ENCODE measurements at regions not wholly inside any gene's neighbourhood (a gene's known extent, or its start where the extent isn't known, plus 50 kb on each side); places are given as distances from the start of the nearest gene placed in this dataset.

DNA sequence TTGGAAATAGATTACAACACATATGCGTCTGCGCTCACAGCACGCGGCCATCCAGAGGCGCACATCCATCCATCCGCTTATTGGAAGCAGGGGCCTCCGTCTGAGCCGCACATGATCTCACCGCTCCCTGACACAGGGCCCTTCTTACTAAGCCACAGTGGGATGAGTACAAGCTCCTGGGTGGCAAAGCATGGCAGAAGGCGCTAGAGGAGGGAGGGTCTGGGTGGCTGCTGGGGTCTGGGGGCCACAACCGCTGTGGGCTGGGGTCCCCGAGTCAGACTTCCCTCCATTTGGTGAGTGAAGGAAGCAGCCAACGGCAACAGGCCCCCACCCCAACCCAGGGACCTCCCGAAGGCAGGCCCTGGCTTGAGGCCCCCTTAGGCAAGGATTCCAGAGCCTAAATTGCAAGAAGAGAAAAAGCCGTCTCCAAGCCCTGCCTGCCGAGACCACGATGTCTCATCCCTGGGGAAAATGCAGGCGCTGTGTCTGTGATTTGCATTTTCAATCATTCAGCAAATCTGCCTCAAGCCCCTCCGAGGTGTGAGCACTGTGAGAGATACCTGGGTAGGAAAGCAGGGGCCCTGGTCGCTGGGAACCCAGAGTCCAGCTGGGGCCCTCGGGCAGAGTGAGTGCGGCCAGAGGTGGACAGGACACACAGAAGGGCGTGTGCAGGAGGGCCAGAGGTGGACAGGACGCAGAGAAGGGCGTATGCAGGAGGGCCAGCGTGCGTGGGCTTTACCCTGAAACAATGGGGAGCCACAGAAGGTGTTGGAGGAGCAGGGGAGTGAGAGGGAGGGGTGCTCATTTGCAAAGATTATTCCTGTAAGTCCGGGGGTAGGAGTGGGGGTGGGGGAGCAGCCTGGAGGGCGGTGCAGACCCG, 135.7 kb downstream of the OLFM1 start:
- TF ChIP-seq, protein P1, sequence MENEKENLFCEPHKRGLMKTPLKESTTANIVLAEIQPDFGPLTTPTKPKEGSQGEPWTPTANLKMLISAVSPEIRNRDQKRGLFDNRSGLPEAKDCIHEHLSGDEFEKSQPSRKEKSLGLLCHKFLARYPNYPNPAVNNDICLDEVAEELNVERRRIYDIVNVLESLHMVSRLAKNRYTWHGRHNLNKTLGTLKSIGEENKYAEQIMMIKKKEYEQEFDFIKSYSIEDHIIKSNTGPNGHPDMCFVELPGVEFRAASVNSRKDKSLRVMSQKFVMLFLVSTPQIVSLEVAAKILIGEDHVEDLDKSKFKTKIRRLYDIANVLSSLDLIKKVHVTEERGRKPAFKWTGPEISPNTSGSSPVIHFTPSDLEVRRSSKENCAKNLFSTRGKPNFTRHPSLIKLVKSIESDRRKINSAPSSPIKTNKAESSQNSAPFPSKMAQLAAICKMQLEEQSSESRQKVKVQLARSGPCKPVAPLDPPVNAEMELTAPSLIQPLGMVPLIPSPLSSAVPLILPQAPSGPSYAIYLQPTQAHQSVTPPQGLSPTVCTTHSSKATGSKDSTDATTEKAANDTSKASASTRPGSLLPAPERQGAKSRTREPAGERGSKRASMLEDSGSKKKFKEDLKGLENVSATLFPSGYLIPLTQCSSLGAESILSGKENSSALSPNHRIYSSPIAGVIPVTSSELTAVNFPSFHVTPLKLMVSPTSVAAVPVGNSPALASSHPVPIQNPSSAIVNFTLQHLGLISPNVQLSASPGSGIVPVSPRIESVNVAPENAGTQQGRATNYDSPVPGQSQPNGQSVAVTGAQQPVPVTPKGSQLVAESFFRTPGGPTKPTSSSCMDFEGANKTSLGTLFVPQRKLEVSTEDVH (IDR thresholded peaks at IDR 0.05; ENCODE audit: low read depth, partially characterized antibody), result no peak
- TF ChIP-seq, protein P2, sequence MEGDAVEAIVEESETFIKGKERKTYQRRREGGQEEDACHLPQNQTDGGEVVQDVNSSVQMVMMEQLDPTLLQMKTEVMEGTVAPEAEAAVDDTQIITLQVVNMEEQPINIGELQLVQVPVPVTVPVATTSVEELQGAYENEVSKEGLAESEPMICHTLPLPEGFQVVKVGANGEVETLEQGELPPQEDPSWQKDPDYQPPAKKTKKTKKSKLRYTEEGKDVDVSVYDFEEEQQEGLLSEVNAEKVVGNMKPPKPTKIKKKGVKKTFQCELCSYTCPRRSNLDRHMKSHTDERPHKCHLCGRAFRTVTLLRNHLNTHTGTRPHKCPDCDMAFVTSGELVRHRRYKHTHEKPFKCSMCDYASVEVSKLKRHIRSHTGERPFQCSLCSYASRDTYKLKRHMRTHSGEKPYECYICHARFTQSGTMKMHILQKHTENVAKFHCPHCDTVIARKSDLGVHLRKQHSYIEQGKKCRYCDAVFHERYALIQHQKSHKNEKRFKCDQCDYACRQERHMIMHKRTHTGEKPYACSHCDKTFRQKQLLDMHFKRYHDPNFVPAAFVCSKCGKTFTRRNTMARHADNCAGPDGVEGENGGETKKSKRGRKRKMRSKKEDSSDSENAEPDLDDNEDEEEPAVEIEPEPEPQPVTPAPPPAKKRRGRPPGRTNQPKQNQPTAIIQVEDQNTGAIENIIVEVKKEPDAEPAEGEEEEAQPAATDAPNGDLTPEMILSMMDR (IDR thresholded peaks at IDR 0.05 in 2 of 3, conservative IDR thresholded peaks at IDR 0.05 in 1 of 3; ENCODE audit: insufficient read depth in 2 of 3, low read depth in 1 of 3, low read length in 3 of 3), result no peak

Measured in K562 (cell line).